NCI-H345 (cell line): ENCODE measurements at regions not wholly inside any gene's neighbourhood (a gene's known extent, or its start where the extent isn't known, plus 50 kb on each side); places are given as distances from the start of the nearest gene placed in this dataset.

ENCODE experiments used
- DNase-seq: peaks from one replicate; lab custom pipeline; 2025; lab: John Stamatoyannopoulos, UW

DNA sequence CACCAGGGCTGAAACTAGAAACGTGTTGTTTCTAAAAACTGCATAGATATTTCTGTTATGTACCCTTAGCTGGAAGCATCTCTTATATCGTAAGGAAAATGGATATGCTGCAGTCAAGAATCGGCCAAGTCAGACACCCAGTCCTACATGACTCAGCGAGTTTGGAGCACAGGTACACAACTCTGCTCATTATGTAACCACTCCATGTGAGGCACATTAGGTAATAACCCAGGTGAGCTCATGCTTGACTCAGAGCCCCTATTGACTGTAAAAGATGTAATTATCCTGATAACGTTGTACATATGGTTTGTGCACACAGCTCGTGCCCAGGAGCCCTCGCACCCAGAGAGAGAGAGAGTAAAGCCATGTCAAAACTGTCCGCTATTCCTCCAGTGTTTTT, 593.7 kb upstream of the ACO1 start:
- no peak for DNase-seq

DNA sequence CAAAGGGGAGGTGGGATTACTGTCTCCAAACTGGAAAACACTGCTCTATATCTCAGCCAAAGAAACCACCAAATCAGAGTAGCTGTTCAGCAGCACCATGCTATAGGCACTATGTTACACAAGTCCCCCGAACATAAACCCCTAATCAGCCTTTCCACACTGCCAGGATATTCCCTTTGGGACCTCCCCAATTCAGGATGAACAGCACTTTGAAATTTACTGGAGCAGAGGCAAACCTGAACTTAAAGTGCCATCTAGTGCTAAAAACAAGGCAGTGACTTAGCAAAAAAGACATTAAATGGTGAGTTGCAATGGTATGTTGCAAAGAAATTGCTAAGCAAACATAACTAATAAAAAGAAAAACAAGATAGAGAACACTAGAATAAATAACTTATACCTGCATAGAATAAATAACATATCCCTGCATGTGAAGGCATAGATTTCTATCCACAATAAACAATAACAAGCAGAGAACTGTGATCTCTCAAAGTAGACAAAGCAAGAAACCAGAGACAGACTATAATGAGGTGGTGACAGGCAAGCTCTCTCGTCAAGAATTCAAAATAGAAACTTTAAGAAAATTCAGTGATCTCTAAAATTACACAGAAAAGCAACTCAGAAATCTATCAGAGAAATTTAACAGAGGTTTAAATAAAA, 584.4 kb upstream of the ACO1 start:
- peak; percentile 55 for DNase-seq

DNA sequence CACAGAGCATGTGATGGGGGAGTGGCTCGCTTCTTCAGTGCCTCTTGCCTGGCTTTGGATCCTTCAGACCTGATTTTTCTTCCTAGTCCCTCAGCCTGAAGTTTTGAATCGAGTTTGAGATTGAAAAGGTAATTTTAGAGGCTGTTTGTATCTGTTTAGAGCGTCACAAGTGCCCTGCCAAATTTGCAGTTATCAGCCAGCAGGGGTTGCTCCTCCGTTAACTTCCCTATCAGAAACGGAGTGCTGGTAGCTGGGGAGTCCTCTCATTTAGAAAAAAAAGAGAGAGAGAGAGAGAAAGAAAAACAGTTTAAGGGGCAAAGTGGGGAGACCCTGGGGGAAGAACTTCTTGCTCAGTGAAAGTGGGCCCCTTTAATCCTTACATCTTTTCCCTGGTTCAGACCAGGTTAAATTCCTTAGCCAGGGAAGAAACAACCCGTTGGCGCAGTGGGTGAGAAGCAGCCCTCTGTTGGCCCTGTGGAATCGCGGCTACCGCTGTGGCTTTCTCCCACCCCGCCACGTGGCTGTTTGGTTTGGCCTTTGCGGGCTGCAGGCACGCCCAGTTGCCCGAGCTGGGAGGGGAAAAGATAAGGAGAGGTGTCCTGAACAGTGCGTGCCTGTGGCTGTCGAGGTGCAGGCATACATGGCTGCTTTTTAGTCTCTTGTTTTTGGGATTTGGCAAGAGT, 576.7 kb upstream of the ACO1 start:
- DNase-seq: no peak

DNA sequence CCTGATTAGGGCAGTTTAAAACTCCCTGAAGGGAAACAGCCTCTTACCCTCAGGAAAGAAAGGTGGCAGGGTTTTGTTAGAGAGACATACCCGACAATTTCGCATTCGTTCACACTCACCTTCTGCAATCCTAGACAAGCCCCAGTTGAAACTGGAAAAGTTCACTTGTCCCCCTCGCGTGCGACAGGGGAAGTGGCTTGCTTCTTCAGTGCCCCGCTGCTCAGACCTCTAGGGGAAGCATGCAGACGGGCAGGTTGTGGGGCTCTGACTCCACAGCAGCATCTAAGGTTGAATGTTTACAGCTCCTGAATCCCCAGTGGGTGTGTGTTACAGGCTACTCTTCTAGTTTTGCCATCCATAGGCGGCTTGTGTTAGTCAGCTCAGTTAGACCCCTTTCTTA, 575.7 kb upstream of the ACO1 start:
- DNase-seq: no peak

DNA sequence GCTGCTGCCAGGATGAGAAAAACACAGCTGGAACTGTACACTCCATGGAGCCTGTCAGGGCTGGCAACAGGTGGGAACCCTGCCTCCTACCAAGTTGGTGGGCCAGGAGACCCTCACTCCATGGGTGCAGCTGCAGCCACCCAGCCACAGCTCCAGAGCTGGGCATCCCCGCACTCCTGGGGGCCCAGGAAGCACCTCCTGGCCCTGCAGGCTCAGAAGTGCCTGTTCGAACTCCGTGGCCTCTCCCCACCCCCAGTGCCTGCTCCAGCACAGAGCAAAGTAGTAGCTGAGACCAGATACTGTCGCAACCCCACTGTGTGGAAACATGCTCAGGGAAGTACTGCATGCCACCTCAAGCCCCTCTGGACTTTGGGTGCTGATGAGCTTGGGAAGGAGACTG, 564.0 kb upstream of the ACO1 start:
- no peak for DNase-seq

DNA sequence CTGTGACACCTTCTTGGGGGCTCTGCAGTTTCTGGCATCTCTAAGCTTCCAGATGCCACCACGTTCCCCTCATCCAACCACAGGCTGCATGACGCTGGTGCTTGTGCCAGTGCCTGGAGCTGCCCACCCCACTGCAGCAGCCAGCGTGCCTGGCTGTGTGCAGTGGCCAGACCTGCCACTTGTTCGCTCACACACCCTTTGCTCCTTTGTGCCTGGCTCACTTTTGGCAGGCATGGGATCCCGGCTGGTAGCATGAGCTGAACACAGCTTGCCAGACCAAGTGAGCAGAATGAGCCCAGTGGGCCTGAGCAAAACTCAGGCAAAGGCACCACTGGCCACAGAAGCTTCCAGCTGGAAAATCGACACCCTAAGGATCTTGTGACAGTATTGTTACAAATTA, 562.9 kb upstream of the ACO1 start:
- no peak for DNase-seq

DNA sequence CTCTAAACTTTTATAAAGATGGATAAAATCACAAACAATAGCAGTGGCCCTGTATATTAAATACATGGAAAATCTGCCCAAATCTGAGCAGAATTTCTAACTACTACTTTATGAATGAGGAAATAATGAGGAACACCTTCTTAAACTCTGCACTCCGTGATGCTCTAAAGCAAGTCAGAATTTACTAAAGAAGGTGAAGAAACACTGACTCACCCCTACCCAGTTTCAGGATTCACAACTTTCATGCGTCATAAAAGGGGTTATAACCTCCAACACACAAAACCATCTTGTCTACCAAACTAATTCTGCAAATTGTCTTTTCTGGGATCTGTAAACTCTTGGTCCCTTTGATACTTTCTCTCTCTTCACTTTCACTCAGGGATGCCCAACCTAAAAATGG, 561.1 kb upstream of the ACO1 start:
- DNase-seq: no peak

DNA sequence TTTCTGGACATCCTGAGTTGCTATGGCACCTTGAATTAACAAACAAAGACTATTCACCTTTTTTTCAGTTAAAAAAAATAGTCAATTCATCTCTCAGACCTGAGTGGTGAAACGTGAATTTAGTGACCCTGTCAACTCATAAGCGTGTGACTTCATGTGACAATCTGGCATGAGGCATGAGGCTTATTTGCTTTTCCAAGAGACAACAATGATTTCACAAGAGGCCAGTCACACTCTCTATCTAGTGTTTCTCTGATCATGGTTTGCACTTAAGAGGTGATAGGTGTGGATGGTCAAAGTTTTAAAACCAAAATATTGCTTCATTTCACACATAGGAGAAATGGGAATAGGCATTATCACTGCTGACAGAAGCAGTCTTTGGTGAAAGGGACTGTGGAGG, 559.6 kb upstream of the ACO1 start:
- DNase-seq: peak; percentile 34

DNA sequence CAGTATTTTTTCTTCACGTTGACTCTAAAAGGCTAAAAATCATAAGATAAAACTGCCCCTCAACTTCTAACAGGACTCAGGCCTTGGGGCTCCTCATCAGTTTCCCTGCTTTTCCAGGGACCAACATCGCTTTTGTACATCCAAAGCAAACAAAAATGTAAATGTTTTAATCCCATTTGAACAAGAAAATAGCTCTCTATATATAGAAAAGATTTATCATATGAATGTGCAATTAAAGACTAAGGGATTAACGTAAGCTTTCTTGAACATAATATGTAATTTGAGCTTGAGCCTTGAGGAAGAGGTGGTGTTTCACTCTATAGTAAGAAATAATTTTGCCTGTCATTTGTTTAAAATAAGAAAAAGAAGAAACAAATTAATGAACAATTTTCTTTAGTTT, 547.2 kb upstream of the ACO1 start:
- DNase-seq: no peak

DNA sequence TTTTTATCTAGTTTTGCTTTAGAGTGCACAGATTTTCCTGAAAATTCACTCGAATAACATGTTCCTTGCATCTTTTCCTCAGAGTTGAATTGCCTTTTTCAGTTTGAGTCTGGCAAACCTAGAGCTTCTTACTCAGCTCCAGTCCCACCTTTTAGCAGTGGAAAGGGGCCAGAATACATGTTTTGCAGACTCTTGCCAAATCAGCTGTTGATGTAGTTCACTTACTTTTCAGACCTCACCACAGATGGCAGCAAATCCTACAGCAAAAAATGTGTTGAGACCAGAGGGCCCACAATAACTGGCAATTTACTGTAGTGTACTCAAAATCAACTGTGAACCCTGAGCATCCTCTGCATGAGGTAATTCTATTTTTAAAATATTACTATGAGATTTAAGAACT, 545.2 kb upstream of the ACO1 start:
- peak; percentile 5 for DNase-seq

DNA sequence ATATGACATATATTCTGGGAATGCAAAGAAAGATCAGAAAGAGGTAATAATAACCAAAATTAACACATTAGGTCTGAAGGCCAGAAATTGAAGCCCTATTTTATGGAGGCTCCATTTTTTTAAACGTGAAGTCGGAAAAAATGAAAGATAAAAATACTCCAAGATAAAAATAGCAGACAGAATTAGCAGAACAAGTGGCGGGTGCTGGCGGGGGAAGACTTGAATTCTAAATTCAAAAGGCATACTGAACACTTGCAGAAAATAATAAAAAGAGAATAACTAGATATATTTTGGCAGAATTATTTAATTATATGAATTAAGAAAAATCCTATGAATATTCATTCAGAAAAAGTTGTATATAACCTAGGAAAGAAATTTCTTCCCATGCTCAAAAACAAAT, 543.7 kb upstream of the ACO1 start:
- no peak for DNase-seq

DNA sequence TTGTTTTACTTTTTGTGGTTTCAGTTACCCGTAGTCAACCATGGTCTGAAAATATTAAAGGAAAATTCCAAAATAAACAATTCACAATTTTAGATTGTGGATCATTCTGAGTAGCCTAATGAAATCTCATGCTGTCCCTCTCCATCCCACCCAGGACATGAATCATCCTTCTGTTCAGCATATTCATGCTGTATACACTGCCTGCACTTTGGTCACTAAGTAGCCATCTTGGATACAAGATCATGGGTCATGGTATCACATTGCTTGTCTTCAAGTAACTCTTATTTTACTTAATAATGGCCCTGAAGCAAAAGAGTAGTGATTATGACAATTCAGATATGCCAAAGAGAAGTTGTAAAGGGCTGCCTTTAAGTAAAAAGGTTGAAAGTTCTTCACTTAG, 536.5 kb upstream of the ACO1 start:
- DNase-seq: no peak

DNA sequence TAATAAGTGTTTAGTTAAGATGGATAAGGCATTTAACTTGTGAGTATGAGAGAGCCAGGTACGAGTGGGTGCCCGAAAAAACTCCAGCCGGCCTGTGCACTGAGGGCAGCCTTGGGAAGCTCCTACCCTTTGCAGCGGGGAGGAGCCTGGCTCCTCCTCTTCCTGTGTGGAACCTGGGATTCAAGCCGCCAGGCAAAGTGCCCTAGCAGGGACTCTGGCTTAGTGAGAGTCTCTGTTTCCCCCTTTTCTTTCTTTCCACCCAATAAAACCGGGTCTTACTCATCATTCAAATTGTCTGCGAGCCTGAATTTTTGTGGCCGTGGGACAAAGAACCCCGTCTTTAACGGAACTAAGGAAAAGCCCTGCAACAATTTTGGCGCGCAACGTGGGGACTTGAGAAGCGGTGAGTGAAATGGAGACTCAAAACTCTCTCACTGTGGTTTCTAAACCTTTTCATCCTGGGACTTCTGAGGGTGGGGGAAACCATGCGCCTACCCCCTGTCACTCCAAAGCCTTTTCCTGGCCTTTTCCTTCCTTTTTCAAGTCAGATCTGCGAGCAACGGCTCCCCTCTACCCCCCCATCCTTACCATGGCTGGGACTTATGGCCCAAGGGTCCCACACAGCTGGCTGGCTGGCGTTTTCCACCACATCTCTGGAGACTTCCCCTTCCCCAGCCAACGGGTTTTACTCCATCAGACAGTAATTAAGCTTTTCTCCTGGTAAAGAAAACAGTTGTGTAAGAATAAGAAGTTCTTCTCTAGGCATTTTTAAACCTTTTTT, 535.7 kb upstream of the ACO1 start:
- no peak for DNase-seq

DNA sequence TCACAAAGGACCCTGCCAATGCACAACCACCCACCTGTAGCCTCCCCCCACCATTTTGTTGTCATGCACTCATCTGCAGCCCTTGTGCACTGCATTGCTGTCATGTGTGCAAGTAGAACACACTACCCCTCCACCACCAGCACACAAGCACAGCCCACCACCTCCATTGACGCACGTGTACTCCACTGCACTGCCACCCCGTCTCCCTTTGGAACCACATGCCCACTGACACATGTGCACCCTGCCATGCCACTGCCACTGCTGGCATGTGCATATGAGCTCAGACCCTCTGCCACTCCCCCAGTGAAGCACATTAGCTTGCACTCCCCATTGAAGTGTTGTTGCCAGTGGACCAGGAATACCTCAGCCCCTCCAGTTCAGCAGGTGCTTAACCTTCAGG, 530.3 kb upstream of the ACO1 start:
- no peak for DNase-seq

DNA sequence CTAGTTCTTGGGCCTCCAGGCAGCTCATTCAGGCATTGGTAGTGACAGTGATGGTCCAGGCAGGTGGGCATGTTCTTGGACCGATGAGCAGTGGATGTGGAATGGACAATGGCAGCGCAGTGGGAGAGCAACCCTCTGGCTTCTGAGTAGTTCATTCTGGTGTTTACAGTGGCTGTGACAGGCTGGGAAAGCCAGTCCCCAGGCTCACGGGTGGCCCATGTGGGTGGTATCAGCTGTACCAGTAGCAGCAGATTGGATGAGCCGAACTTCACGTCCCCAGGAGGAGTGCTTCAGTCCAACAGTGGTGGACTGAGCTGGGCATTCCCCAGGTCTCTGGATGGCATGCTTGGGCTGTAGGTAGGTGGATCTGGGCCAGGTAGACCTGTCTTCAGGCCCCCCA, 515.6 kb upstream of the ACO1 start:
- DNase-seq: no peak

DNA sequence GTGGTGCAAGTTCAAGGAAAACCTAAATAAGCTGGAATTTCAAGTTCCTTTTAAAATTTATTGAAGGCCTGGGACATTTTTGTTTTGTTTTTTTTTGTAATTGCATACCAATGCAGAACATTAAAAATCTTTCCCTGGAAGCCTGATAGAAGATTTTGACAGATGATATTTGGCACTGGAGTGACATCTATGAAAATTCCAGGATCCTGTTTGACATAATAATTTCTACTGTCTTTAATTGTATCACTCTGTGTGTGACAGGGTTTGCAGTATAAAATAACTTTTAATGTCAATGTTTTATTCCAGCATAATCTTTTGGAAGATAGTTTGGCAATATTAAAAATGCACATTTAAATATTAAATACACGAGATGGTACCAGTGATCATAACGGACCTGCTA, 514.2 kb upstream of the ACO1 start:
- DNase-seq: no peak

DNA sequence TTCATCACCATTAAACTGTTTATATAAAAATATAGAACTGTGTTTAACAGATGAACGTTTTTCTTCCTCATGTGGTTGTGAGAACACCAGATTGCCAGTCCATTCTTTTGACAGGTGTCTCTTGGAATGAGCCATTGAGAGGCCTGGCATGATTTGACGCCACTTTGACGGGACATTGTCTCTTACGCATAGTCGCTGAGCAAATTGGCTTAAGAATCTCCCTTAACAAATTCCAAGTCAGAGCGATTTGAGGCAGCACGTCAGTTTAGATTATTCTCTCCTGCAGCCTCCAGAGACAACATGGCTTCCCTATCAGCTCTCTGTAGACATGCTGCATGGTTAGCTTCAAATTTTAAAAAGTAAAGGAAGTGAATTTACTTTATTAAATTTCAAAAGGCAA, 510.7 kb upstream of the ACO1 start:
- DNase-seq: no peak

DNA sequence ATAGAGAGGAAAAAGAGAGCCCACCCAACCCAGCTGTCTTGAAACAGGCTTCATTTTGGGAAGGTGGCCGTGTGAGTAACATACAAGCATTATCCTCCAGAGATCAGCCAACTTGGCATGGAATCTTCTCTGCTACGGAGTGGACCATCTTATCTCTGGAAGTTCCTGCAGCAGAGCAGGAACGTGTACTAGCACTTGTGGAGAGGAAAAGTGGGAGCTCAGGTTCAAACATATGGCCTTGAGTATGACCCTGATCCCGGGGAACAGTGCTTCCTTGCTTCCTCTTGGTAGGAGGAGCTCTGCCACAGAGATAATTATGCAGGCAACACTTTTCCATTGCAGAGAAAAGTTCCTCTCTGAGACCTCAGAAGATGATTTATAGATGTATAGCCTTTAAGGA, 490.4 kb upstream of the ACO1 start:
- DNase-seq: no peak

DNA sequence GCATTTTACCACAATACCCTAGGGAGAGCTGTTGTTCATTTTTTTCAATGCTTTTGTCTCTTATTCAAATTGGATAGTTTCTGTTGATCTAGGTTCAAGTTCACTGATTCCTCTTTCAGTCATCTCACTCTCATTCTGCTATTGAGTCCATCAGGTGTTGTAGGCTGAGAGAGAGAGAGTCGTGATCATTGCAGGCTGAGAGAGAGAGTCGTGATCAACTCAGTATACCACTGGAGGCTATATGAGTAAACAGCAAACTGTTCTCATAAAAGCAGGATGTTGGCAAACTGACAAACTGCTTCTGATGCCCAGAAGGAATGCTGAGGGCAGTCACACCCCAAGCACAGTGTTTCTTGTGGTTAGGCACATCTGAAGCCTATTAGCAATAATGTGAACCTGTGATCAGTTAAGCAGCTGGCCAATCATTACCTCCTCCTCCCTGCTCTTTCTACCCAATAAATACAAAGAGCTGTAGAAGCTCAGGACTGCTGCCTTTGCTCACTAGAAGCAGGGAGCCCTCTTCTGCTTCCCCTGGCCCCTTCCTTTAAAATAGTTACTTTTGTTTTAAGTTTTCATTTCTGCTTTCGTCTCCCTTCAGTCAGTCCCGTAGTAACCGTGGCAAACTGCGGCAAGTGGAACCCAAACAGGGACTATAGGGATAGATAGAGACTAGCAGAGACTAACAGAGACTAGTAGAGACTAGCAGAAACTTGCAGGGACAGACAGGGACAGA, 476.1 kb upstream of the ACO1 start:
- DNase-seq: peak; percentile 58

DNA sequence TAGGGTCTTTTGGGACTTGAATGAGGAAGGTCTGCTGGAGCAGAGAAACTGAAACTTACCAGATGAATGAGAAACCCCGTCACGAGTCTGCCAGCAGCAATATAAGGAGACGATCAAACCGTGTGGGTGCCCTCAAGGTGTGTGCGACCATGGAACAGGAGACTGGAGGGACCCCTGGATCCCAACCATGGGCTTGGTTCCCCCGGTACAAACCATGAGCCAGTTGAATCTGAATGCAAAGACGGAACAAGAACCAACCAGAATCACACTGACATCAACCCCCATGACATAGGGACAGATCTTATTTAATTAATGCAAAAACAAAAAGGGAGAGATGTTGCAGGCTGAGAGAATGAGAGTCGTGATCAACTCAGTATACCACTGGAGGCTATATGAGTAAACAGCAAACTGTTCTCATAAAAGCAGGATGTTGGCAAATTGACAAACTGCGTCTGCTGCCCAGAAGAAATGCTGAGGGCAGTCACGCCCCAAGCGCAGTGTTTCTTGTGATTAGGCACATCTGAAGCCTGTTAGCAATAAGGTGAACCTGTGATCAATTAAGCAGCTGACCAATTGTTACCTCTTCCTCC, 475.5 kb upstream of the ACO1 start:
- peak; percentile 45 for DNase-seq

DNA sequence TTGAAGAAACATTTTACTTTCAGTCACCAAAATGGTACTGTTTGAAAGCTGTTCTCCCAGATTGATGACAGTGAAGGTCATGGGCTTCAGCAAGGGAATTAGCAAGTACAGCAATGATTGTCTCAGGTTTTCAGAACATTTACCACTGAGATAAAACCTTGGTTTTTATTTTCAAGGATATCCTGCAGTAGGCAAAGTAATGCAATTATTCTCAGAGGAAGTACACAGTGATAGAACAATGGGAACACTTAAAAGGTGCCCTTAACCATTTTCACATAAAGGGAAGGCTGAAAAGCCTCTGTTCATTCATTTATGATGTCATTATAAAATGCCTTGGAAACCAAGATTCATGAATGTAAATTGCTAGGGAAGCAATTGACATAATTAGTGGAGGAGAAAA, 471.8 kb upstream of the ACO1 start:
- DNase-seq: no peak

DNA sequence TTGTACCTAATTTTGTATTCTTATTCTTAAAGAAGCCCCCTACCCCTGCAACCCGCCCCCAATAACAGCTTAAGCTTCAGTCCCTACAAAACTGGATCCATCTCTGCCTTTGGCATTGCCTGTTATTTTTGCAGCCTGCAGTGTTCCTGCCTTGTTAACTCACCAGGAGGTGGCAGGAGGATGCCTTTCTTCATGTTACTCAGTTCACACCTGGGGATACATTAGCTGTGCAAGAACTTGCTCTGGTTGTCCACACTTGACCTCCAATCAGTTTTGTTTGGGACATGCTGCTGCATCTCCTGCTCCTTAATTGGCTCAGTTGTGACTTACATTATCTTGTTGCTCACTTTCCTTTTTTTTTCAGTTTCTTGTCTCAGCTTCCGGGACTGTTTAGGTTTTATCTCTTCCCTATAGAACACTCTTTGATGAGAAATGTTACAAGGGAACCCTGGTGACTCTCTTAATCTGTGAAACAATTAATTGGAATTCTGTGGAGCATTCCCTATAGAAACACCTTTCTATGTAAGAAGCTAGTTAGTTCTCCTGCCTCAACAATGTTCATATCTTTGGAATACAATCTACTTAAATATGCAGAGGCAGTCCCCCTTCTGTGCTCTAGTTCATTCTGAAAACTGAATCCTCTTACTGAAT, 467.7 kb upstream of the ACO1 start:
- DNase-seq: no peak
